ENCODE measurements at regions not wholly inside any gene's neighbourhood (a gene's known extent, or its start where the extent isn't known, plus 50 kb on each side); places are given as distances from the start of the nearest gene placed in this dataset.
"Not testable (repeated sequence)": the region's sequence is repeated elsewhere in the genome, so short reads cannot be mapped to it uniquely, and the experiment has no call there.

DNA sequence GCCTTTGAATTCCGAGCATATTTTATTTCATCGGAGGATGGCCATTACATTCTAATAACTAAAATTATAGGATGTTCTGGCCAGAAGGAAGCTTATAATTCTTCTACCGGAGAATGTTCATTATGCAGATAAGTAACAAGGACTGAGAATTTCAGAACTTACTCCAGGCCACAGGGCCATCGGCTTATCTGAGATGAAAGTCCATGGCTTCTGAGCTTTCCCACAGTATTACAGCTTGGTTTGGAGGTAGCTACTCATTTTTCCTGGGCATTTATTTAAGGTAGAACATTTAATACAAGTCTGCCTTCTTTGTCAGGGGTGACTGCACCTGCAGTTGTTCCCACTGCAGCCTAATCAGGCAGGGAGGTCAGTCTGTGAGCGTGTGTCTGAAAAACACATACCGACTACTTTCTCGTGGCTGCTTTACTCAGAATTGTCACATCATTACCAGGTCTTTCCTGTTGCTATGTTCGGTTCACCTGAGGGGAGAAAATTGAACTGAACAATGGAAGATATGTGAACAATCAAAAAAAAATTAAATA, 219.7 kb upstream of the CPHXL start:
- Histone ChIP-seq H3K4me3 (no peak overlapping the region), H3K36me3 (replicated peaks) (no peaks in the 10 kb centered on the region), H3K4me1 (no peaks in the 10 kb centered on the region), H3K9me3 (no peaks in the 10 kb centered on the region), H3K27me3 (ENCODE audit: low read depth) (no peaks in the 10 kb centered on the region; the same call in 1 of the 2 replicates)
- in situ Hi-C loops (cut with MboI; ENCODE audit: low sequenced_read_pairs): no loop called here
- DNase-seq (ENCODE audit: low spot score in 2 of 2): no peak

DNA sequence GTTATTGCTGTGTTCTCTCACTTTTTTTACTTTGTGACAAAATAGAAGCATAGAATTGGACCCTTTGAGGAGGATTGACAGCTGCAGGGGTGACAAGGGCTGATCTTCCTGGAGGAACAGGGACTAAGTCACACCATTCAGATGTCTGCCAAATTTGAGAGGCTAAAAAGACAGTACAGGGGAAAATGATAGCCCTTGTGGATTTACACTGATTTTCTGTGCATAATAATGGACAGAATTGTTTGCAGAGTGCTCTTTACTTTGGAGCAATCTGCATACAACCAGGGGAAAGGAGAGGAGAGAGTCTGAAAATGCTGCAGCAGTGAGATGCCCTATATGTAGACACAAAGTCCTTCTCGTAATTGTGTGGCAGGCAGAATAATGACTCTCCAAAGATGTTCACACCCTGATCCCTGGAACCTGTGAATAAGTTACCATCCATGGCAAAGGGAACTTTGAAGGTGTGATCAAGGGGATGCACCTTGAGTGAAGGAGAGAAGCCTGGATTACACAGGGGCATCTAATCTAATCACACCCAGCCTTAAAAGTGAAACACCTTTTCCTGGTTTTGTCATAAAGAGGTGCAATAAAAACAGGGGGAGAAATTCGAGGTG, 221.4 kb upstream of the CPHXL start:
- Histone ChIP-seq H3K27me3 (ENCODE audit: low read depth) (peaks cover 5% of the 10 kb centered on the region), H3K9me3 (no peaks in the 10 kb centered on the region), H3K36me3 (replicated peaks) (no peaks in the 10 kb centered on the region), H3K4me3 (no peak overlapping the region), H3K4me1 (no peaks in the 10 kb centered on the region)
- no peak for DNase-seq (ENCODE audit: low spot score in 2 of 2)
- in situ Hi-C loops (cut with MboI; ENCODE audit: low sequenced_read_pairs): no loop called here

DNA sequence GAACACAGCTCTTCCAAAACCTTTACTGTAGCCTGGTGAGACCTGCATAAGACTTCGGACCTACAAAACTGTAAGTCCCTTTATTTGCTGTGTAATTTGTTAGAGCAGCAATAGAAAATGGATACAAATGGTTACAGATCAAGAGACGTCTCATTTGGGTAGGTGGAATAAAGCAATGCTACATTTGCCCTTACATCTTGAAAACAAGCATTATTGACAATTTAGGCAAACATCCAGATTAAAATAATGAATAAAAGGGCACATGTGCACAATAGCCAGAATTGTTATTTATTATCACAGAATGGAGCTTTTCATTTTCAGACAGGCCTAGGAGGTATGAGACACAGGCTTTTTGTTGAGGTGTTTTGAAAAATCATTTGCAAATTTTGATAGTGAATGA, 222.2 kb upstream of the CPHXL start:
- no peak overlapping the region for H3K4me3 ChIP-seq
- no peak for DNase-seq (ENCODE audit: low spot score in 2 of 2)
- in situ Hi-C loops (cut with MboI; ENCODE audit: low sequenced_read_pairs): no loop called here
- H3K27me3 ChIP-seq (ENCODE audit: low read depth): peaks cover 5% of the 10 kb centered on the region
- H3K36me3 ChIP-seq (replicated peaks): no peaks in the 10 kb centered on the region
- H3K9me3 ChIP-seq: no peaks in the 10 kb centered on the region
- no peaks in the 10 kb centered on the region for H3K4me1 ChIP-seq

DNA sequence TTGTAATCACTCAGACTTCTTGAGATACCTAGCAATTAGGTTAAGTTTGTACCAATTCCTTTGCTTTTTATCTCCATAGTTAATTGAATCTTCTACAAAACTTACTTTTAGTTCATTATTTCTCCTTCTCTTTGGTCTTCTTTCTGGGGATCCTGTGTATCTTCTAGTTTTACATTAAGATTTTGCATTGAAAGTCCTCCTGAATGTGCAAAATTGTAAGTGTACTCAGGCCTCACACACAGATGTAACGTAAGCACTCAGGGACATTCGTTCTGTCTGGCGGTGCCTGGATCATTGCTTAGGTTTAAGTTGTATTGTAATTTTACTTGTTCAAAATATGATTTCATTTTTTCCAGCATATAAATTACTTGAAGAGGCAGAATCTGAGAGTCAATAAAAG, 222.6 kb upstream of the CPHXL start:
- H3K4me3 ChIP-seq: no peak overlapping the region
- peaks cover 5% of the 10 kb centered on the region for H3K27me3 ChIP-seq (ENCODE audit: low read depth)
- H3K4me1 ChIP-seq: no peaks in the 10 kb centered on the region
- no peaks in the 10 kb centered on the region for H3K9me3 ChIP-seq
- in situ Hi-C loops (cut with MboI; ENCODE audit: low sequenced_read_pairs): no loop called here
- H3K36me3 ChIP-seq (replicated peaks): no peaks in the 10 kb centered on the region
- DNase-seq (ENCODE audit: low spot score in 2 of 2): no peak

- no peak overlapping the region for H3K4me3 ChIP-seq
- H3K27me3 ChIP-seq (ENCODE audit: low read depth): peaks cover 5% of the 10 kb centered on the region; the same call in 1 of the 2 replicates
- in situ Hi-C loops (cut with MboI; ENCODE audit: low sequenced_read_pairs): no loop called here
- no peaks in the 10 kb centered on the region for H3K9me3 ChIP-seq
- H3K36me3 ChIP-seq (replicated peaks): no peaks in the 10 kb centered on the region
- no peaks in the 10 kb centered on the region for H3K4me1 ChIP-seq
- DNase-seq (ENCODE audit: low spot score in 2 of 2): no peak
These were observed 225.8 kb upstream of the CPHXL start for GRCh38 chr16:75952124-75952523.

- DNase-seq (ENCODE audit: low spot score in 2 of 2): no peak
- no peaks in the 10 kb centered on the region for H3K9me3 ChIP-seq
- no peaks in the 10 kb centered on the region for H3K4me1 ChIP-seq
- H3K4me3 ChIP-seq: no peak overlapping the region
- H3K27me3 ChIP-seq (ENCODE audit: low read depth): no peaks in the 10 kb centered on the region
- in situ Hi-C loops (cut with MboI; ENCODE audit: low sequenced_read_pairs): no loop called here
- no peaks in the 10 kb centered on the region for H3K36me3 ChIP-seq (replicated peaks)
These were observed 231.6 kb upstream of the CPHXL start for GRCh38 chr16:75957870-75958269.

DNA sequence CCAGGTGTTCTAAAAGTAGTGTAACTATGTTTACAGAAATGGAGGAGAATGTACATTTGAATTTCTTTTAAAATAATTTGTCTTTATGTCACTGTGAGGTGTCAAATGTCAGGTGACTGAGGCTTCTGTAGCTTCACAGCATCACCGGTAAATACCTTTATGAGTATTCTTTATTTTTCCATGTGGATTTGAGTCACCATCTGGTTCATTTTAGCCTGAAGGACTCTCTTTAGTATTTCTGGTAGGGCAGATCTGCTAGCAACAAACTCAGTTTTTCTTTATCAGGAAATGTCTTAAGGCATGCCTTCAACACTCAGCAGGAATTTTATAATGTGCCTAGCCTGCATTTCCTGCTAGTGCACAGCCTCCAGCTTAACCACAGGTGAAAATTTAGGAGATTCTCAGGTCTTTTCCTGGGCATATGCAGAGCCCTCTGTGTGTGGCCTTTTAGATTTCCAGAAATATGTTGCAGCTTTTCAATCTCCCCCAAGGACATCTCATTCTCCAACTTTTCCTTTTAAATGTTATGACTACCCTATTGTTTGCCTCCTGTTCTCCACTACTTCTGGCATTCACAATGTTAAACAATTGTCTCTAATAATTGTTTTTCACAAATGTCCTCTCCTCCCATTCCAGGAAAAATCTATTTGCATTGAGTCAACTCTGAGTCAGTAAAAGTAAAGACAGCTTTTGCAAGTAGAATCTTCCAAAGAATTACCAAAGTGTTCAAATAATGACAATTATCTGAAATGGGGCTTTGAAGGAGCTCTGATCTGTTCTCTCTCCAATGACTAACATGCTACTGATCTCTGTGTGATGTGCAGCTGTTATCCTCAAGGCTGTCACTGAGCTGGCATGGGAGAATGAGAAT, 239.4 kb upstream of the CPHXL start:
- Histone ChIP-seq H3K27me3 (ENCODE audit: low read depth) (no peaks in the 10 kb centered on the region), H3K4me3 (no peak overlapping the region), H3K9me3 (no peaks in the 10 kb centered on the region), H3K36me3 (replicated peaks) (no peaks in the 10 kb centered on the region), H3K4me1 (no peaks in the 10 kb centered on the region)
- no peak for DNase-seq (ENCODE audit: low spot score in 2 of 2)
- in situ Hi-C loops (cut with MboI; ENCODE audit: low sequenced_read_pairs): no loop called here

- in situ Hi-C loops (cut with MboI; ENCODE audit: low sequenced_read_pairs); H3K4me1 ChIP-seq; H3K27me3 ChIP-seq (ENCODE audit: low read depth); DNase-seq (ENCODE audit: low spot score in 2 of 2); H3K36me3 ChIP-seq (replicated peaks); H3K9me3 ChIP-seq; H3K4me3 ChIP-seq: not testable (repeated sequence)
These were observed 242.8 kb upstream of the CPHXL start for GRCh38 chr16:75969120-75969519.

- no peaks in the 10 kb centered on the region for H3K4me1 ChIP-seq
These were observed 245.0 kb upstream of the CPHXL start for GRCh38 chr16:75971334-75971733.

DNA sequence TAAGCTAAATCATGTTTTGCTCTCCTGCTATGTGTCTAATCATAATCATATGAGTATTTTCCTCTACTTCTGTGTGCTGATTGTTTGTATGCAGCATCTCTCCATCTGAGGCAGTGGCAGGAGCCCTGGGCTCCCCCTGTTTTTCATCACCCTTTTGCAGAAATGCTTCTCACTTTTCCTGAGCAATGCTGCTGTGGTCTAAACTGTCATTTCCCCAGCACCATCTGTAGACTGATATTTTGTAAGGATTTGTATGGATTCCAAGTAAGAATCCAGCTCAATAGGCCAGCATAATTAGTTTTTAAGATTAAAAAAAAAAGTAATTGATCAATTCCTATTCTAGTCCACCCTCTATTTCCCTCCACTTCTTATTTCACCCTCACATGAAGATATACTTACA, 257.0 kb upstream of the CPHXL start:
- Histone ChIP-seq H3K9me3 (no peaks in the 10 kb centered on the region), H3K27me3 (ENCODE audit: low read depth) (peaks cover 3% of the 10 kb centered on the region; the same call in 1 of the 2 replicates), H3K4me3 (no peak overlapping the region), H3K4me1 (peaks cover 4% of the 10 kb centered on the region; the same call in 1 of the 2 replicates), H3K36me3 (replicated peaks) (no peaks in the 10 kb centered on the region)
- no peak for DNase-seq (ENCODE audit: low spot score in 2 of 2)
- in situ Hi-C loops (cut with MboI; ENCODE audit: low sequenced_read_pairs): no loop called here

More at GRCh38 chr16:75971334-75971733, 245.0 kb upstream of the CPHXL start:
- no peak for DNase-seq (ENCODE audit: low spot score in 2 of 2)
- H3K27me3 ChIP-seq (ENCODE audit: low read depth): no peaks in the 10 kb centered on the region
- no peak overlapping the region for H3K4me3 ChIP-seq
- in situ Hi-C loops (cut with MboI; ENCODE audit: low sequenced_read_pairs): no loop called here
- no peaks in the 10 kb centered on the region for H3K9me3 ChIP-seq
- no peaks in the 10 kb centered on the region for H3K36me3 ChIP-seq (replicated peaks)

- Histone ChIP-seq H3K27me3 (ENCODE audit: low read depth) (no peaks in the 10 kb centered on the region), H3K4me3 (no peak overlapping the region), H3K36me3 (replicated peaks) (no peaks in the 10 kb centered on the region), H3K9me3 (no peaks in the 10 kb centered on the region), H3K4me1 (peaks cover 4% of the 10 kb centered on the region; the same call in 1 of the 2 replicates)
- in situ Hi-C loops (cut with MboI; ENCODE audit: low sequenced_read_pairs): no loop called here
- peak; percentile 7 to 74 for DNase-seq (ENCODE audit: low spot score in 2 of 2)
These were observed 257.6 kb upstream of the CPHXL start for GRCh38 chr16:75983741-75984381.

DNA sequence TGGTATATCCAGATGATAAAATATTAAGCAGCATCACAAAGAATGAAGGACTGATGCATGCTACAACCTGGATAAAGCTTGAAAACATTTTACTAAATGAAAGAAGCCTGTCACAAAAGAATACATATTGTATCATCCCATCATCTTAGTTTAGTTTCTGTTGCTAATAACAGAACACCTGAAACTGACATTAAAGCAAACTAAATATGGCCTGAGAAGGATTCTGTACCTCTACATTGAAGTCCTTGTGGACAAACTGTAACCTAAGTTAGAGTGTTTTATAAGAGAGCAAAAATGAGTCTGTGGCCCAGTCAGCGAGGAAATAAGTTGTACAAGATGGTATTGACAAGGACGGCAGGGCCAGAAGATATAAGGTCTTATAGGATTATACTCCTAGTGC, 261.0 kb upstream of the CPHXL start:
- Histone ChIP-seq H3K36me3 (replicated peaks) (no peaks in the 10 kb centered on the region), H3K4me3 (no peak overlapping the region), H3K9me3 (no peaks in the 10 kb centered on the region), H3K27me3 (ENCODE audit: low read depth) (peaks cover 3% of the 10 kb centered on the region; the same call in 1 of the 2 replicates), H3K4me1 (peaks cover 4% of the 10 kb centered on the region; the same call in 1 of the 2 replicates)
- in situ Hi-C loops (cut with MboI; ENCODE audit: low sequenced_read_pairs): no loop called here
- no peak for DNase-seq (ENCODE audit: low spot score in 2 of 2)

DNA sequence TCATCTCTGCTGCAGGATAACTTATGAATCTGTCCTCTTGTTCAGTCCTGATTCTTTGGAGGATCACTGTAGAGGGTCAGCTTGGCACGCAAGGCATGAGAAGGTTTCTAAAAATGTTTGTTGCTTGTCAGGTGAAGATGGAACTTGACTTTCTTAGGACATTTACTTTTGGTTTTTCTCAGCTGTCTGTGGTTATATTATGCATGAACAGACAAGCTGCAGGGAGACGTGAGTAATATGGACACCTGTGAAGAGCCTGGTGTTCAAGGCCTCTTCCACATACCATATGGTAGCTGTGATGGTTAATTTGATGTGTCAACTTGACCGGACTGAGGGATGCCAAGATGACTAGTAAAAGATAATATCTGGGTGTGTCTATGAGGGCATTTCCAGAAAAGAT, 270.2 kb upstream of the CPHXL start:
- no peak for DNase-seq (ENCODE audit: low spot score in 2 of 2)
- Histone ChIP-seq H3K27me3 (ENCODE audit: low read depth) (no peaks in the 10 kb centered on the region), H3K36me3 (replicated peaks) (no peaks in the 10 kb centered on the region), H3K4me1 (no peaks in the 10 kb centered on the region), H3K9me3 (no peaks in the 10 kb centered on the region), H3K4me3 (no peak overlapping the region)
- in situ Hi-C loops (cut with MboI; ENCODE audit: low sequenced_read_pairs): no loop called here

- no peaks in the 10 kb centered on the region for H3K9me3 ChIP-seq
- H3K4me1 ChIP-seq: no peaks in the 10 kb centered on the region
- no peak for DNase-seq (ENCODE audit: low spot score in 2 of 2)
- H3K27me3 ChIP-seq (ENCODE audit: low read depth): no peaks in the 10 kb centered on the region
- in situ Hi-C loops (cut with MboI; ENCODE audit: low sequenced_read_pairs): no loop called here
- H3K4me3 ChIP-seq: no peak overlapping the region
- no peaks in the 10 kb centered on the region for H3K36me3 ChIP-seq (replicated peaks)
These were observed 271.3 kb upstream of the CPHXL start for GRCh38 chr16:75997606-75998005.
